ENCODE measurements at regions not wholly inside any gene's neighbourhood (a gene's known extent, or its start where the extent isn't known, plus 50 kb on each side); places are given as distances from the start of the nearest gene placed in this dataset.

DNA sequence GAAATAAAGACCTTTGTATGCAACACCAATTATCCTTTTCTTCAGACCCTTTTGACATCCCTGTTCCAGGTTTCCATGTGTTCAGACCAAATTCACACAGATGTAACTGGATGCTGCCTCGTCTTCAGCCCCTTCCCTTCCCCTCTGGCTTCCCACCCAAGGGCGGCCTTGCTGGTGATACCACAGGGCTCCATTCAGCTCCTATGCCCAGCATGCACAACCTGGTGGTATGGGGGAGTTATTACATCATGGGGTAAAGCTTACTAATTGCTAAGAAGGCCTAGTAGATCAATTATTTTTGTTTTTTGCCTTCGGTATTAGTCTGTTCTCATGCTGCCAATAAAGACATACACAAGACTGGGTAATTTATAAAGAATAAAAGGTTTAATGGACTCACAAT, 317.0 kb upstream of the CXXC4 start:
- no peak for DNase-seq

DNA sequence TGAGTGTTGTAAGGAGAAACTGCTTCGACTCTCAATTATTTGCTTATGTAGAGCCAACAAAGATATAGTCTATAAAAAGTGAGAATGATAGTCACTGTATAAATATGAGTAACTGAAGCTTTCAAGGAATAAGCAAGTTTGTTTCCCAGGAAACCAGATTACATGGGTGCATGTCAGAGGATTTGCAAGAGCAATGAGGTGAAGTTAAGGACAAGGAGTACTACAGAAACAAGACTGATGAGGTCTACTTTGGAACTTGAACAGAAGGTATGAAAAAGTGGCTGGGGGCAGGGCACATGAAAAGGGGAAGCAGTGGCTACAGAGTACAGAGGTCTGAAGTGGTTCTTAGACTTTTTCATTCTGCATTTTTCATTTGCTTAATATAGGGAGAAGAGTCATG, 321.0 kb upstream of the CXXC4 start:
- no peak for DNase-seq

DNA sequence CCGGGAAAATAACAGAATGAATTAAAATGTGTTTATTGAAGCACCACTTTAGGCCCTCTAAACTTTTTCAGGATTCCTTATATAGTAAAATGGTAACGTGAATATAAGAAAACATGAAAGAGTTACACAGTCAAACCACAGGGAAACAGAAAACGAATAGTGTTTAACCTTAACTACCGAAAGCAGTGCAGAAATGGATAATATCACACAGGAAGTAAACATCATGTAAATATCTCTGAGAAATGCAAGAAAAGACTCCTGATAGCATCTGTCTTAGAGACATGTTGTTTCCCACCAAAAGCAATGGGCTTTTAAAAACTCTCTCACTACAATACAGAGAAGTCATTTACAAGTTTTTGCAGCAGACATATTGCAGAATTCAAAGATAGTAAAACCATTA, 323.9 kb upstream of the CXXC4 start:
- DNase-seq: no peak

DNA sequence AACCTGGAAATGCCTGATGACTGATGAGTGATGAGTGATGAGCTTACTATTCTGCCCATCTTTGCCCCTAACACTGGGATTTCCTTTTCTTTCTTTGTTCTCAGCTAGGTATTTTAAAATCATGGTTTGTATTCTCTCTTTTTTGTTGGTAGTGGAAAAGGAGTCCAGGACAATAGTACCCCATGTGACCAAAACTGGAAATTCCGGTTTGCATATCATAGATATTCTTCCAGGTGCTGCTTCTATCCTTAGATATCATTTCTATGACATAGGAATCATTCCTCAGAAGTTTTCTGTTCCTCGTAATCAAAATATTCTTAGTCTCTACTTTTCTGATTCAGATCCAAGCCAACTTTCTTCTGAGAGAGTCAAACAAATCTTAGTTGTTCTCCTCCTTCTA, 320.5 kb upstream of the TET2 start:
- DNase-seq: no peak

DNA sequence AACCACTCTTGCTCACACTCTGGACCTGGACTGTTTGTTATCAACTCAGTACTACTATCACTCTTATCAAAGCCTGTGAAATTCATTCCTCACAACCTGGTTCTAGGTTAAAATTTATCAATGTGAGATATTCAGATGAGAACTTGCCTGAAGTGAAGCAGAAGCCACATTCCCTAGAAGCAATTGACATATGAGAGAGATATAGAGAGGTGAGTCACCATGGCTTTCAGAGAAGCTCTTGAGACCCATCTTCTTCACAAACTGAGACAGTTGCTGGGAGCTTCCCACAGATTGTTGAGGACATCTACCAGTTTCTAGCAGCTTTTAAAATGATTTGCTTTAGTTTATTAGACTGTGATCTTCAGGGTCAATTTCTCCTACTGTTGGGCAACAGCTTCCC, 316.9 kb upstream of the TET2 start:
- no peak for DNase-seq

DNA sequence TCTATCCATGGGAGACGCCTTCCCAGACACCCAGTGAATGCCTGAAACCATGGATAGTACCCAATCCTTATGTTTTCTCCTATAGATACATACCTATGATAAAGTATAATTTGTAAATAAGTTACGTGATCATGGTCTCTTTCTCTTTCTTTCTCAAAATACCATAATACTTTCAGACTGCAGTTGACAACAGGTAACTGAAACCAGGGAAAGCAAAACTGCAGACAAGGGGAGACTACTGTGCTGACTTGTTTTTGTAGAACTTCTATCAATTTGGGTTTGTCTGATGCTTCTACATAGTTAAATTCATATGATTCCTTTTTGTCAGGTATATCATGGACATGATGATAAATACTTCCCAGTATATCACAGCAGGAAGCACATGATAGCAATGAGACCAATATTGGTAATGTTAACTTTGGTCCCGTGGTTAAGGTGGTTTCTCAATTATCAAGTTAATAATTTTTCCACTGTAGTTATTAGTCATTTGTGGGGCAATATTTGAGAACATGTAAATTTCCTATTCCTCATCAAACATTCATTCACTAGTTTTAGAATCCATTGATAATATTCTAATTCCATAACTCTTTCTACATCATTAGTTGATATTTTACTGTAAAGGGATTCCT, 298.0 kb upstream of the TET2 start:
- DNase-seq: no peak

DNA sequence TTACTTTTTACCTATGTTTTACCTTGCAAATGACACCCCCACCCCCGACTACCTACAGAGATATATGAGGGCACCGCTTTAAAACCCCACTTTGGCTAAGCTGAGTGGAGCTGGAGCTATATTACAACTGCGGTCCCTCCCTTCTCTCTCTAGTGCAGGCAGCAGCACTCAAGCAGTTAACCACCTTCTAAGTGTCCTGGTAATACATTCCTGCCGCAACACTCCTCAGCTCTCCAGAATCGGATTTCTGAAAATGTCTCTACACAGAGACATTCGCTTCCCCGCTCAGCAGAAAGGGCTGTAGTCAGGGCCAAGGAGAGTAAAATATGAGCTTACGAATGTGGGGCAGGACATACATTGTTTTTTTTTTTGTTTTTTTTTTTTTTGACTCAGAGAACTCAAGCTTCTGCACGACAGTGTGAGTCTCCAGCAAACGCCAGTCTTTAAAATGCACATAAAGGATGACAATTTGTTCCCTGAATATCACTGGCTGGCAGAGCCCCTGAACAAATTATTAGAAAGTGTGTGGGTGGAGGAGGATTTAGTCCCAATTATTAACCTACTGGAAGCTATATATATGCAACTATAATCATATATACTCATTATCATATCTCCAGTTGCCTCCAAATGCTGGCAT, 287.0 kb upstream of the TET2 start:
- DNase-seq: no peak

DNA sequence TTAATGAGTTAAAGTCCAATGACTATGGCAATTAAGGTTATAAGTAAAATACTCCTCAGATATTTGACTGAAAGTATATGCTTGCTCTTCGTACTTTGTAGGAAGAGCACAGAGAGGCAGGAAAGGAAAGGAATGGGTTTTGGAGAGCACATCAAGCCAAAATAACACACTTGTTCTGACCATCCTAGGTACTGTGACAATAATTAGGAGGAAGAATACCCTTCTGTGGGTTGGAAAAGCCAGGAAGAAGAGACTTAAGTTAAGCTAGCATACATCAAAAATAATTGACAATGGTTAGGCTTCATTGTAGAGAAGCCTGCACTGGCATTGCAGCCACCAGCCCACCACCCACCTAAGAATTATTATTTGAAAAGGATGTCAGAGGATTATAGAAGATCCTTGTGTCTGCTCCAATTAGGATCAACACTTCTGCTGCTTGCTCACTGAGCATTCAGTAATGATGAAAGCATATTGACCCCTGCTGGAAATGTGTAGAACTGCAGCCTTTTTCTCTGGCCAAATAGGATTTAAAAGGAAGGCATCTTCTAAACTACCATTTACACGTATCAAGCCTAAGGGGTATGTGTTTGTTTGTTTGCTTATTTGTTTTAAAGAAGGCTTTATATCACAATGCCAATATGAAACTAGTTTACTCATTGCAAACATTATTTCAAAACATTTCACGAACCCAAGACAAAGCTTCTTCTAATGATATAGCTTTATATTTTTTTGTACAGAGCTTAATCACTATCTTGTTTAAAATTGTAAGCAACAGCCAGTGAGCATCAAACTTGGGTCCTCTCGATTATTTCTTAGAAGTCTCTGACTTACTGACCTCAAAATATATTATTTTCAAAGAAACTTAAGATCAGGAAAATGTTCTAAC, 286.2 kb upstream of the TET2 start:
- peak; percentile 36 to 61 for DNase-seq

DNA sequence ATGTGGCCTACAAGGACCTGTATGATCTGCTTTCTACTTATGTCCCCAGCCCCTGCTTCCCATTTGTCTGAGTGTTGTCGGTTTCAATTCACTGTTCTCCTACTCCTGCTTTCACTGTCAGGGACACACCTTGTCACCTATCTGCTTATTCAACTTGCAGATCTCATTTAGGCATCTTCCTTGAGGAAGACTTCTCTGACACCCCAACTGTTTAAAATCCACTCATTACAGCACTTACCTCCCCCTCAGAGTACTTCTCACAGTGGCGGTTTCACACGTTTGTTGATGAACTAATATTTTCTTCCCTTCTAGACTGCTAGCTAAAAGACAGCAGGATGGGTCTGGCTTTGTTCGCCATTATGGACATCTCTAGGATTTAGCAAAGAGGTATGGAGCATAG, 279.9 kb upstream of the TET2 start:
- DNase-seq: no peak

DNA sequence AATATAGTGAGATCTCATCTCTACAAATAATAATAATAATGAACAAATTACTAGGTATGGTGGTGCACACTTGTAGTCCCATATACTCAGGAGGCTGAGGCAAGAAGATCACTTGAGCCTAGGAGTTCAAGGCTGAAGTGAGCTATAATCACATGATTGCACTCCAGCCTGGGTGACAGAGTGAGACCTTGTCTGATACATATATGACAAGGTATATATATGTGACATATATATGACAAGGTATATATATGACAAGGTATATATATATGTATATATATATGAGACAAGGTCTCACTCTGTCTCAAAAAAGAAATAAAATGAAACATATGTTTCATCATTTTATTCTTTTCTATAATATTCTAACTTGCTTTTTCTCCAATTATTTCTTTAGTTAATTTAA, 278.1 kb upstream of the TET2 start:
- no peak for DNase-seq

DNA sequence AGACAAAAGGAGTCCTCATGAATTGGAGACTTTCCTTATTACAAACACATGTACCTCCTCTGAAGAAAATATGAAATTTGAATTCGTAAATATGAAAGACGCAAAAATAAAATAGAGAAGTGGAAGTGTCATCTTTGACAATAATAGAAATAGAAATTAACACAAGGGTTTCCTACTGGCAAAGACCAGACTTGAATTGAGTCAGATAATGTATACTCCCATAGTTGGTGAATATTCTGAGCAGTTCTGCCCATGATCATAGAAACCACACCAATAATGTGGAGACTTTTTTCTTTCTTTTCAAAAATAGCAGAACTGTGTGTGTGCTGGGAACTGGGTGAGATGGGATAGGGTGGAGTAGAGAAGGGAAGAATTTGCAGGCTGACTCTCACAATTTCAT, 277.7 kb upstream of the TET2 start:
- DNase-seq: no peak

DNA sequence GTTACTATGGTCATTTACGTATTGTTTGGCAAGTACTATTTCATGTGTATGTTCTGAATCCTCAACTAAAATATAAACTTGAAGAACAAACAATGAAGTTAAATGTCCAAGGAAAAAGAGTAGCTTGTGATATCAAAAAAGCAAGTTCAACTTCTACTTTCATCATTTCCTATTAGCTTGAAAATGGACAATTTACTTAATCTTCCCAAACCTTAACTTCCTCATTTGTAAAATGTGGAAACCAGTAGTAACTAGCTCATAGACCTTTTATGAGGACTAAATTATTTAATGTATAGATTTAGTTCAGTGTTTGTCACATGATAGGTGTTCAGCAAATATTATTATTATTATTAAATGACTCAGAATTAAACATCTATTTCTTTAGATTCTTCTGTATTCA, 276.8 kb upstream of the TET2 start:
- DNase-seq: no peak

DNA sequence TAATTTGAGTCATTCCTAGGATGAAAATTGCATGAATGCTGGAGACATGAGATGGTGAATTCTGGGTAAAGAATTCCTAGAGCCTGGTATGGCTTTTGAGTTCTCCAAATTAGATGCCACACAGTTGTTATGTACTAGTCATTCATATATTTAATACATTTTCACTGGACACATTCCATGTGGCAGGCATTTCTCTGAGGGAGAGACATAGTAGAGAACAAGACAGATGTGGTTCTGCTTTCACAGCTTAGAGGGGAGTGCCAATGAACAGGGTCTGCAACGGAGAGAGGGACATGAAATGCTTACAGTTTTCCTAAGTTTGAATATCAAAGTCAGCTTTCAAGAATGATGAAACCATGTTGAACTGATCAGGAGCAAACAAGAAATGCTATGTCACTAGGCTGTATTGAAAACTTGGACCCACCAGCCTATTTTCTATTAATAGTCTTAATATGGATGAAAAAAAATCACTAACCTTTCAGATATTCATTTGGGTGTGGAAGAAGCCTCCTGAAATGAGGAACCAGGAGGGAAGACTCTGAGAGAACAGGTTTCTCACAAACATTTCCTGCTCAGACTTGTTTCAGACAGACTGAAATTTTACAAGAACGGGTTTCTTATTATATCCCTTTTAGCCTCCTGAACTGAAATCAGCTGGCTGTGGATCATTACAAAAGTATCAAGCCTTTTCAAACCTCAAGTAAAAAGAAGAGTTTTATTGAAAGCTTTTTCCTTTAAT, 276.0 kb upstream of the TET2 start:
- no peak for DNase-seq

DNA sequence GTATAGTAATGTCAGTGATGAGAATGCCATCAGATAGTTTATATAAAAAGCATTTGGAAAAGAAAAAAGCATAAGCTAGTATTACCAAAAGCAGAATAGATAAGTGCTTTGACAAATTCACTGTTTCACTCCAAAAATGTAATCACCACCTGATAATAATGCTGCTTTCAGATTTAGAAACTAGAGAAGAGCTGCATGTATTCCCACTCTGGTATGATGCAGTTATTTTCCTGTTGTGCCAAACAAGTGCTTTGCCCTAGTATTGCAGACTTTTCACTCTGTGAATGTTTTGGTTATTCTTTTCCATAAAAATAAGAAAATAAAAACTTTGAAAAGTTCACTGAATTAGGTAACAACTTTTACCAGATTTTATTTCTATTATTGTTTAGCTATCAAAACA, 267.7 kb upstream of the TET2 start:
- no peak for DNase-seq

DNA sequence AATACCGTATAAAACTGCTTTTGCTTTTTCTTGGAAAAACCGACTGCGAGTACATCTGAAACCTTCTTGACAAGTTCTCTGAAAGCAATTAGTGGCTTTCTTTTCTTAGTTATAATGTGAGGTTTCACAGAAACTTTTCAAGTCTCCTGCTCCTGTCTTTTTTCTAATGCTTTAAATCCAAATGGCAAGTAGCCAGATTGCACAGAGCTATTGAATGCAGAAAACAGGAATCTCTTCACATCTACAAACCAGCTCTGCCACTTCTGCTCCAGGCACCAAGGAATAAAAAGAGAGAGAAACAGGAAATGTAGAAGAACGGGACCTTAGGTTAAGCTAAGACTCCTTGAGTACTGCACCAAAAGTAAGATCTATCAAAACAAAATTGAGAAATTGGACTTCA, 267.3 kb upstream of the TET2 start:
- DNase-seq: no peak

DNA sequence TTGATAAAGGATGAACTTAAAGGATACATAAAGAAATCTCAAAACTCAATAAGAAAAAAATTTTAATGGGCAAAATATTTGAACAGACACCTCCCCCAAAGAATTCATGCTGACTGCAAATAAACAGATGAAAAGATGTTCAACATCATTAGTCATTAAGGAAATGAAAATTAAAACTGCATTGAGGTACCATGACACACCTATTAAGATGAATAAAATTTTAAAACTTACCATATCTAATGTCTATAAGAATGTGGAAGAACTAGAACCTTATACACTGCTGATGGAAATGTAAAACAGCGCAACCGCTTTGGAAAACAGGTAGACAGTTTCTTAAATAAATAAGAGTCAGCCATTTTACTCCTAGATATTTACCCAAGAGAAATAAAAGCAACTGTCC, 266.8 kb upstream of the TET2 start:
- DNase-seq: no peak

DNA sequence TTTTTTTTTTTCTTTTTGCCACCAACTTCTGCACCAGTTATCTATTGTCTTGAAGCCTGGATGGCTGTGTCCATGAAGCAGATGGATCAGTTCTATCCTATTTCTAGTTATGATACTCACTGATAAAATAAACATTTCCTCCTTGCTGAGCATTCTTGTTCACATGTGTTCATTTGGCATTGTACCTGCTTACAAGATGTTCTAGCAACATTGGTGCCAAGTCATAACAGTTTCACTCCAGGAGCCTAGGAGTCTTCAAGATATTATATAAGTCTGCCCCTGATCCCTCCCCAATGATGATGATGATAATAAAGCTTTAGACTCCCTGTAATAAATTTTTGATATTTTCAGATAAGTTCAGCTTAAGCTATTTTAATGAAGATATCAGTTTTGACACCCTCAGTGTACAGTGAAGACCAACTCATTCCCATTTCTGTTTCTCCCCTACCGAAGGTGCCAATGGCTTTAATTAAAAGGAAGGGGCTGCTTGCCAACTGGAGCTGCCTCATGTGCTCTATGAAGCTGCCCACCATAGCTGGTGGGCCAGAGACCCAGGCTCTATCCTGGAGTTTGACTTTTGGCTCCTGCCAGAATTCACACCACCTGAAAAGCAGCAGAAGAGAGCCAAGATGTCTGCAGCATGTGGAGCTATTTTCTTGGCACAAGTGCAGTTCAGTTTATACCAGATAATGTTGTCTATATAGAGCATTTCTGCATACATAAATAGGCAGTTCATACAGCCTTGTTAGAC, 265.4 kb upstream of the TET2 start:
- no peak for DNase-seq

DNA sequence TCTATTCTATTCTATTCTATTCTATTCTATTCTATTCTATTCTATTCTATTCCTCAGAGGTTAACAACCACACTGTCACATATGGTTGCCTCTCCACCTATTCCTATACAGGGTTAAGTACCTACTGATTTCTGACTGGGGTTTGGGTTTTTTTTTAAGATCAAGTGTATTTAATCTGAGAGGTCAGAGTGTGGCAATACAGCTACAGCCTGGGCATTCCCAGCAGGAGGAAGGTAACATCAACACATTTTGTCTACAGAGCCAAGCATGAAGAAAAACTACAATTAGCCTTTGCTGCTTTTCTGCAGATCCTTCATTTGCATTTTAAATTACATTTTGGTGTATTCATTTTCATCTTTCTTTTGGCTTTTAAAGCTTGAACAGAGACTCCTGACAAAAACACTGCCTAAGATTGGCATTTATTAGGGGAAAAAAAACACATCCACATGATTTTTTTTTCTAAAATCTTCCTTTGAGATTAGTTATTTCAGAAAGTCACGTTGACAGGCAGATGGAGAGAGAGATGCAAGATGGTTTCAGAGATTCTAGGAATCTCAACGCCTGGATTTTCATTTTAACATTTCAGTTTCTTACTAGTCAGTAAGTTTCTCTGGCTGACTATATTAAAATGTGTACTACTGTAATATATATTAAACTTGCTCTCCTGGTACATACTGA, 255.9 kb upstream of the TET2 start:
- no peak for DNase-seq

DNA sequence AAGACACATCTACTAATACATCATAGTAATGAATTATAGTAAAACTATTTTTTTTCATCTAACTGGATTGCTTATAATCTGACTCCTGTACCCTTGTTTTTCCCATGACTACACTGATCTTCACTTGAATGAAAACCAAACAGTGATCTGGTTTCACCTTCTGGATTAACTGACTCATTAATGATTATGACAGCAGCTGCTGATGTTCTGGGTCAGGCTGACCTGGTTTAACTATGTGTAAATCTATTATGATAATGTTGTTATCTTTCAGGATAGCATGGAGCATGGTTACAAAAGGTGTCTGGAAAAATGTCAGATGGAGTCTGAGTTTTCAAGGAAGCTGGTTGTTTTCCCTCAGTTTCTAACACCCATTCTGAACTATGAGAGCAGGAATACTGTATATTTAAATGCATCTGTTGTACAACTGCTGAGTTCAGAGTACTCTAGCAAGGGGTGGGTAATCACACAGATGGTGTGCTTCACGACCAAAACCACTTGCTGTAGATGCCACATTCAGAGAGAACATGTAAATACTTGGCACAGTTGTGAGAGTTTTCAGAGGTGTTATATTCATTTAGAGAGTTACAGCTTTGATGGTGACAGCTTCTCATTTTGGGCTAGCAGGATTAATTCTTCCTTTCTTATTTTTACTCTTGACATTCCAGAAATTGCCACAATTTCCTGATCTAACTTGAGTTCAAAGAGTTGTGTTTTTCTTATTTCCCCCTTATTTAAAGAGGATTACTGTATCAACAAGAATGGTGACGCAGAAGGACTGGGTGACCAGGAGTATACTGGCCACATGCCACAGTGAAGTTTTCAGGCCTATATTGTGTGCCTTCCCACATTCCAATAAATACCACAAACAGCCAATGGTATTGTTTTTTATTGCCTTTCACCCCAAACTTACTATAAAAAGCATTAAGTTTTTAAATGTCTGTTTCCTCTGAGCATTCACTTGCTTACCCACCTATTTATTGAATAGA, 249.7 kb upstream of the TET2 start:
- no peak for DNase-seq

DNA sequence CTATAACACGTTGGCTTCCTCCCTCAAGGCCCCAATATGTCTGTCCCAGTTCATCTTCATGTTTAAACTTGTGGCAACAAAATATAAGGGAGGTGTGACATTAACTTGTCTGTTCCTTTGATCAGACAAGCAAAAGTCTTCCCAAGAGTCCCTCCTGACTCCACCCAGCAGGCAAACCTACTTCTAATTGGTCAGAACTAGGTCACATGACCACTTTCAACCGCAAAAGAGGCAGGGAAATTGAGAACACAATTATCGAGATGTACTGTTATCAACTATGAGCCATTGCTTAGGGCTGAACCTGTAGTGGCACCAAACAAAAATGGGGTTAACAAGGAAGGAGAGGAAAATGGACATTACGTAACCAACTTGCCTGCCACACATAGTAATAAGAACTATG, 246.8 kb upstream of the TET2 start:
- no peak for DNase-seq

DNA sequence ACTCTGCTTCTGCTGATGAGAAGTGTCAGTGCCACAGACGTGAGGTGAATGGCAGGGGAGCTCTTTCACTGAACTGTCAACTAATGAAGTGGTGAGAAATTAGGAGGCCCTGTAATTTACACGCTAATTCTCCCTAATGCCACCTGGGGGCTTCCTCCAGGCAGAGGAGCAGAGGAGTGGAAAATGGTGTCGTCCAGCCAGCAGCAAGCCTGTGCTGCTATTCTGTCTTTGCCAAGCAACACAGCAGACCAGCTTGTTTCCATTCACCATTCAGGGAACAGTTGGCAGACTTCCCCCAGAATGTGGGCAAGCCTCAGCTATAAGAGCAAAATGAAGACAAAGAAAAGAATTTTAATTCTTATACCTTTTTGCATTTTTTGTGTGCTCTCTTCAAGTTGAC, 245.2 kb upstream of the TET2 start:
- DNase-seq: no peak

All from CD4-positive, alpha-beta T cell treated with Interleukin-1 beta for 1 hour (primary cell).